GM19351 (cell line): ENCODE measurements at regions not wholly inside any gene's neighbourhood (a gene's known extent, or its start where the extent isn't known, plus 50 kb on each side); places are given as distances from the start of the nearest gene placed in this dataset.

ENCODE experiments used
- ATAC-seq: cut with Tn5 transposase; IDR thresholded peaks from one replicate; pipeline ENCODE4 v1.9.1; 2021; ENCODE audit warnings: mild to moderate bottlenecking, moderate library complexity; ENCODE audit not compliant: unreplicated experiment

DNA sequence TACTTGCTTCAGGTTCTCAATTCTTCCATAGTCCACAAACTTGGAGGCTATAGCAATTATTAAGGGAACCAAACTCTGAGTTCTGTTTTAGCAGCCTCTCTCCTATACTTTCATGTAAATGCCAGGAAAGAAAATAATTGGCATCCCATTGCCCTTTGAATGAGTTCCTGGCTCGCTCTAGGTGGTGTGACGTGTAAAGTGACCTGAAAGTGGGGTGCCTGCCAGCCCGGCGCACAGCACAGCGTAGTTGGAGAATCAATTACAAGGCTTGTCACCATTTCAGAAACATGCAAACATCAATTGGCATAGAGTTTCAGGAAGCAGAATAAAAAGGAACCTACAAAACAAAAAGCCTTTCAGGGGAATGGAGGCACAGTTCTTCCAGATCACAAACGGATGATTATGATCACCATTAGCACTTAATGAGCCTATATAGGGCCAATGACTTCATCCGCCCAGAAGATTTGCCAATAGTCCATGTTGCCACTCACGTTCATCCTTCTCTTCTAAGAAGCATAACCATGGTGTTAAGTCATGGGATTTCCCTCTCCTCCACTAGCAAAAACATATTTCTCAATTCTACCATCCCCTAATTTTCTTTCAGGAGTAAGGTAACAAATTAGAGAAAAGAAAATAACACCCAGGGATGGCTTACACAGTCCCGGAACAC, 354.6 kb upstream of the ADGRL2 start:
- ATAC-seq: no peak

DNA sequence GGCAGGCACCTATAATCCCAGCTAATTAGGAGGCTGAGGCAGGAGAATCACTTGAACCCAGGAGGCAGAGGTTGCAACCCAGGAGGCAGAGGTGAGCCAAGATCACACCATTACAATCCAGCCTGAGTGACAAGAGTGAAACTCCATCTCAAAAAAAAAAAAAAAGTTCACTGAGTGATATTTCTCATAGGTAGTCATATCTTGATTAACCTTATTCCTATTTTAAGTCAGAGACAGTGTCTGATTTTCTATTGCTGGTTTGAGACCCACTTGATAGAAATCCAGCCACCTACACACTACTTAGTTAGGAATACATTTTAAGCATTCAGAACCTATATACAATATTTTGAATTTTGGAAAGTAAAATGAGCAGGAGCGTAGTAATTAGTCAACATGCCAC, 357.4 kb upstream of the ADGRL2 start:
- ATAC-seq: peak; percentile 32

DNA sequence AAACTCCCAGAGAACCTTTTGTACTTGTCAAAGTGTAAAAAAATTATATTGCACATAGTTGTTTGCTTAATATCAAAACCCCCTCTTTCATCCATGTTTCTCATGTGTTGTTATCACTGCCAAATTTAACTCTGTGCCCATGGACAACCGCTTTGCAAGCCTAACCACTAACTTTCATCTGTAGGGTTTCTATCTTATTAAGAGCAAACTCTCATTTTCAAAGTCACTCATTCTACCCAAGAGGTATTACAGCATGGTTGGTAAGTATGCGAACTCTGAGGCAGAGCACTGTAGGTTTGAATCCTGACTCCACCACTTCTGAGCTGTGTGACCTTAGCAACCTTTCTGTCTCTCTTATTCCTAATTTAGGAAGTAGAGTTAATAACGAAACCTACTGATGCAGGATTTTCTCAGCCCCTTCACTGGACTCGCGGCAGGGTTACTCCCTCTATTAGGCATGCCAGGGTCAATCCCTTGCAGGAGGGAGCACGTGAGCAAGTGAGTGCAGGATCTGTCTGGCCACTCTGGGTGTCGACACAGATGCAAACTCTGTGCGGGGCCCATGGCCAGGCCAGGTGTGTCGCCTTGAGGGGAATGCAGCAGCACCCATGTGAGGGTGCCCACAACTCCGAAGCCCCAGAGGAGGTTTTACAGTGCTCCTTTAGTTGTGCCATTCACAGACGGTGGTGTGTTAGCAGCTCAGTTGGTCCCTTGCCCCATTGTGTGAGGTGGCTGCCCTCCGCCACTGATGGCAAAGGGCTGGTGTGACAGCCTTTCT, 361.5 kb upstream of the ADGRL2 start:
- ATAC-seq: peak; percentile 54

DNA sequence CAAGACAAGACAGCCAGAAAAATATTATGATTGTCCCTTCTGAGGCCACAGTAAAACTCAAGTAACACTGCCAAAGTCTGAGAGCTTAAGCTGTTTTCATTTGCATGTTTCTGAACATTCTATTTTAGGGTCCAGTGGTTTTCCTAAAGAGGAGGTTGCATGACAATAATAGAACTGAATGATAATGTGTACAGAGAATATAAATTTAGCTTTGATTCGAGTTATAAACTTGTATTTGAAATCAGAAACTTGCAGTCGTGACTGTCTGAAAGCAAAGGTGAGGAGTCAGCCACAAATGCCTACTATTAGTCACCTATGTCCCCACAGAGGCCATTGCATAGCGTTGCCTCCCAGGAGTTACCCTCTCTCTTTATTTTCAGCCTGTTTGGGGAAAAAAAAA, 363.1 kb upstream of the ADGRL2 start:
- ATAC-seq: peak; percentile 86

- ATAC-seq: no peak
These were observed 363.5 kb upstream of the ADGRL2 start for GRCh38 chr1:81437213-81437612.

- ATAC-seq: no peak
These were observed 365.6 kb upstream of the ADGRL2 start for GRCh38 chr1:81435175-81435574.

GRCh38 chr1:81433676-81434075, 367.1 kb upstream of the ADGRL2 start:
- ATAC-seq: no peak

DNA sequence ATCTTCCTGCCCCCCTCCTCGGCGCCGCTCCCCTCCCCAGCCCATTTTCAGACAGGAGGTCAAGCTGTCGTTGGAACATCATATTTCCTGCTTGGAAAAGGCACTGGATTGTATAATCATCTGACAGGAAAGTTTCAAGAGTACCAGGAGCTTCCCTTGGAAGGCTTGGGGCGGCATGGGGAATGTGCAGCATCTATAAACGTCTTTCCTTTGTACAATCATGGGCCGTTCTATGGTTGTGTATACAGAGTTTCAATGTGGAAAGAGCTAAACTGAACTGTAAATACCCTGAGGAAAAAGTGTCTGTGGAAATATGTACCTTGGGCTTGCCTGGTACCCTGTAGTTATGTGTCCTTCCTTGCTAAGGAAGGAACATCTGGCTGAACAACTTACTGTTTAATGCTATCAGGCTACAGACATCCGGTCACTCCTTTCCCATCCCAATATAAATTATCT, 368.1 kb upstream of the ADGRL2 start:
- no peak for ATAC-seq

DNA sequence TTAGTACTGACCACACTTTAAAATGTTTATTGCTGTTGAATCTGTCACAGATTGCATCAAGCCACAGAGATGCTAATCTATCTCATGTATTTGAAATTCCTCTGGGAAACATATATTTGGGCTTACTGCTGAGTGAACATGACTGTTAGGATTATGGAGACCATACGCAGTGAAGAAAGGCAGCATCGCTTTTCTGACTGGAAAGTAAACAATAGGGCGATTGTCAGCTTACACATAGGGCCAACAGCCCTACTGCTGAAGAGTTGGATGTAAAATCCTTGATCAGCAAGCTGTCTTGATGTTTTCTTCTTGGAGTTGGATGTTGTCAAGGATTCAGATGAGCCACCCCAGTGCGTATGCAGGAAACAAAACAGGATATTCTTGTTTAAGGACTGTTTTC, 368.7 kb upstream of the ADGRL2 start:
- no peak for ATAC-seq

DNA sequence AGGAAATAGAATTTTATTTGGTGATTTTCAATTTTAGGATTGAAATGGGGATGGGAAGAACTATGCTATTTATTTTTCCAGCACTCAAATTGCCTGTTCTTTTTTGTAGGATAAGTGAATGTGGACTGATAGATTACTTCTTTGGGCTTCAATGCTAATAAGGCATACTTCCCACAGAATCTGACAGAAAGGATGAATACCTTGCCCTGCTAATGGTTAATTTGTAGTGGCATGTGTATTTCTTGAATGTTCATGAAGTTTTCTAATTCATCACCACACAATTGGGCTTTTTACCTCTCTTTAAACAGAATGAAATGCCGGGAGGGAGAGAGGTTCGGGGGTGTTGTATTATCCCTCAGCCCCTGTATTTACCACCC, 369.1 kb upstream of the ADGRL2 start:
- ATAC-seq: no peak

GRCh38 chr1:81430955-81431623, 369.6 kb upstream of the ADGRL2 start:
- ATAC-seq: peak; percentile 62

GRCh38 chr1:81430236-81430938, 370.3 kb upstream of the ADGRL2 start:
- no peak for ATAC-seq

GRCh38 chr1:81428998-81429397, 371.7 kb upstream of the ADGRL2 start:
- ATAC-seq: no peak

DNA sequence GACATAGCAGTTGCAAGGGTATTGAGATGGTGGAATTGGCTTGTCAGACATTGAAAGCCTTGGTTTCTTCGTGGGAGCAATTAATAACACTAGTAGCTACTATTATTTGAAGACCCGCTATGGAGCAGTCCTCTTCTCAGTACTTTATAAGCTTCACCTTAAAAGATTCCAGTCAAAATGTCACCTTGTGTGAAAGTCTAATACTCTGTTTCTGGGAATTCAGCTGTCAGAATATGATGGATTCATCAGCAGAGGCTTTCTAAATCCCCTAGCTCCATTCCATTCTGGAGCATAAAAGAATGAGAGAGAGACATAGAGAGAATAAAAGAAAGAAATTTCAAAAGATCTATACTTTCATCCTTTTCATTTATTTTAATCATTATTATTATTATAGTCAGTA, 375.9 kb upstream of the ADGRL2 start:
- no peak for ATAC-seq

DNA sequence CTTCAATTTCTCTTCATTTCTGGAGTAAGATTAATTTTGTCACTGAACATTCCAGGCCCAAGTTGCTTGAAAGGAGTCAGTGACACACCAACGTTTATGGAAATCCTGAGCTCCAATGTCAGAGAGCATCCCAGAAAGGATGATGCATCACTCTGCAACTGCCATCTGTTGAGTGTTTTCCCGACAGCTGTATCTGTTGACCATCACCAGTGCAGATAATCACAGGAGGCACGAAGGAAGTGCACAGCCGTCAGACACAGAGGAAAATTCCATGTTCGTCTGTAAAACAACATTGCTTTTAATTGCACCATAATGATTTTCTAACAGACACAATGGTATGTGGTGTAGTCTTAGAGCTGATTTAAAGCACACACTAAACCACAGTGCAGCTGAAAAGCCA, 376.7 kb upstream of the ADGRL2 start:
- ATAC-seq: no peak

DNA sequence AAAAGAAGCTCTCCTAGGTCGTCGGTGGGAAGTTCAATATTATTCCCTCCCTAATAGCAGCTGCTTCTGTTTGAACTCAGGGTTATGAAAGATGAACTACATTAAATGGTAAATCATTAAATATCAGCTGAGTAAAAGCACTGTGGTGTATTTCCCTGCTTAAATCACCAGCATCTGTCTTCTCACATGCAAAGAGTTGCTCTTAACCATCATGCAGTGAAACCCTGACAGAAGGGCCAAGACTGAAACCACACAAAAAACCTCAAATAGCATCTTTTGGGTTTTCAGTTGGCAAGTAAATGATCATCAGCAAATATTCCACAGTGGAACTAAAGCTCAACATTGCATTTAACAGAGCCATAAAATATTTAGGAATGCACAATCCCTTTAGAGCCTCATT, 380.0 kb upstream of the ADGRL2 start:
- peak; percentile 94 for ATAC-seq

DNA sequence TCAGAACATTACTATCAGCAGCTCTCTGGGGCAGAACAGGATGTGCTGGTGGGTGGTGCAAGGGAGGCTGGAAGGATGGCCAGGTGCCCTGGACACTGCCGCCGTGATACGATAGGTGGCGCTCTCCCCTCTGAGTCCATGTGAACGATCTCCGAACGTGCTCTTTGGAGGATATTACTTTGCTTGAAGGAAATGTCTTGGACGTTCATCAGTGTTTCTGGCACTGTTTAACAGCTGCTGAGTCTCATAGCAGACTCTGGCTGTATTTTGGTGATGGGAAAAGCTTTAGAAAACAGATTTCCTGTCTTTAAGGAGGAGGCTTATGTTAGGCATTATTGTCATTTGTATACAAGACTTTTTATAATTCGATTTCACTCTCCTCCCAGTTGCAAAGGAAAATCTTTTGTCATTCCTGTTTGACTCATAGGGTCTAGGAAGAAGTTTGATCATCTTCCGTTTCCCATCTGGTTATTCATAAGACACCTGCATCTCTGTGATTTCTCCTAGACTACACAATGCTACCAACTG, 386.2 kb upstream of the ADGRL2 start:
- peak; percentile 97 for ATAC-seq

DNA sequence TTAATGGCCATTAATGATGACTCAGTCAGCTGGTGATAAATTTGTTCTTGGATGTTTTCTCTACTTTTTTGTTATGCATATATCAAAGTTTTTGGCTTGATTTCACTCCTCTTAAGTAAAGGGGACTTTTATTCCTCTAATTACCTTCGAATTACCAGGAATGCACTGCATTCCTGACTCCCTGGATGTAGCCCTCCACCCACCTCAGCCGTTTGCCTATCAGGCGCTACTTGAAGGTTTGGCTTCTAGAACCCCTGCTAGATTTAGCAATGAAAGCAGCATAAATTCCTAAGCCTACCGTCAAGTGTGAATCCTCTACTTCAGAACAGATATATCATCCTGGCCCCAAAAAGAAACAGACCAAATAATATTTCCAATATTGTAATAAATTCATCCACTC, 387.8 kb upstream of the ADGRL2 start:
- ATAC-seq: no peak

DNA sequence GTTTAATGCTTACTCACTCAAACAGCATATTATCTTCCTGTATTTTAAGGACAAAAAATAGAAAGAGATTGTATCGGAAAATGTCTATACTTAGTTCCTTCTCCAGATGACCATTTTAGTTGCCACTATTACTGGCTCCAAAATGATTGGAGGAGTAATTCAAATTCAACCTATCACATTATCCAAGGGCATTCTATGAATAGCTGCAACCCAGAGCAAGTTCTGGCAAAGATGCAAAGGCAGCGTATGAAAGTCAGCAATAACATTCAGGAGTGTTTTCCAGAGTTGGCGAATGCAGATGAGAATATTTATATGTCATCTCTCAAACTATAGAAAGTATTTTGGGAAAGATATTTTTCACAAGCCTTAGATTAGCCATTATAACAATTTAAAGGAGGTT, 389.8 kb upstream of the ADGRL2 start:
- no peak for ATAC-seq

DNA sequence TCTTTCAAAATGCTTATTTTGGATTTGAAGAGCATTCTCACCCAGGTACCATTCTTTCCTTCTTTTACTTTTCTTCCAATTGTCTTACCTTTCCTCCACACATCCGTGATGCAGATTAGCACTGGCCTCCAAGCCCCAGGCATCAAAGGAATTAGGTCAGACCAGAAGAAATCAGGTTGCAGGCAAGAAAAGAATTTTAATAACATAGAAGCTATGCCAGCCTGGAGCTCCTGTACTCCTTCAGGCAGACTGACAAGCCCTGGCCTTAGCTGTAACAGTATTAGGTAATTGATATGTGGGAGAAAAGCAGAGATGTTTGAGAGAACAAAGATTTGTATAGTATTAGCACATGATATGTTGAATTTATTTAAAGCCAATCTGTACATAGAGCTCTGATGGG, 390.4 kb upstream of the ADGRL2 start:
- no peak for ATAC-seq

- no peak for ATAC-seq
These were observed 390.9 kb upstream of the ADGRL2 start for GRCh38 chr1:81409780-81410274.
